Lower leg skin (tissue), 3 donors: ENCODE measurements at regions not wholly inside any gene's neighbourhood (a gene's known extent, or its start where the extent isn't known, plus 50 kb on each side); places are given as distances from the start of the nearest gene placed in this dataset.

ENCODE experiments used
- CTCF ChIP-seq, 3 donors: fragments of 450-650 bp; IDR thresholded peaks; one replicate each; pipeline ENCODE4 v1.5.1; 2016; ENCODE audit warnings: antibody characterized with exemption in 3 of 3, mild to moderate bottlenecking in 3 of 3, moderate library complexity in 2 of 3
- POLR2A ChIP-seq, 2 donors: fragments of 450-650 bp; IDR thresholded peaks; one replicate each; pipeline ENCODE4 v1.6.1; 2016 to 2017; ENCODE audit warnings: antibody characterized with exemption in 2 of 2, mild to moderate bottlenecking in 1 of 2, moderate library complexity in 1 of 2

- TF ChIP-seq CTCF (IDR thresholded peaks at IDR 0.05): no peak
- TF ChIP-seq POLR2A (IDR thresholded peaks at IDR 0.05): no peak
These were observed 152.7 kb downstream of the SOX9 start for GRCh38 chr17:72273289-72274056.
